HepG2 (cell line): ENCODE measurements at regions not wholly inside any gene's neighbourhood (a gene's known extent, or its start where the extent isn't known, plus 50 kb on each side); places are given as distances from the start of the nearest gene placed in this dataset.

Source experiments
- ATAC-seq: fragments of 200-7000 bp; cut with Tn5 transposase; 3 replicates; pipeline ENCODE4 v1.9.1; 2020; ENCODE audit warnings: mild to moderate bottlenecking, moderate library complexity
- BruUV-seq: library from RNA; stranded (reverse); fragments of 400-500 nt; replicated peaks from 2 replicates; lab custom pipeline; 2021; lab: Mats Ljungman, UMichigan
- CTCF ChIA-PET: fragments of 300-600 bp; formaldehyde crosslinking; extraction: SDS; loops from one replicate; lab custom pipeline; 2021; ENCODE audit warnings: low total read pairs, inconsistent platforms, low intra/inter-chr PET ratio; lab: Yijun Ruan, JAX
- POLR2A ChIA-PET: fragments of 350-600 bp; sonication (Branson Sonifier 250); formaldehyde crosslinking; loops from one replicate; lab custom pipeline; 2020; ENCODE audit warnings: antibody characterized with exemption, inconsistent platforms; lab: Yijun Ruan, JAX
- DNase-seq: peaks from one replicate; pipeline ENCODE4 v3.0.0-alpha.2; 2015; ENCODE audit warnings: low spot score
- FAIRE-seq: peaks from 3 replicates; lab custom pipeline; 2011; peaks lifted over from hg19 to GRCh38; lab: Jason Lieb, UNC
- H2AFZ ChIP-seq: one replicate; pipeline ENCODE4 v1.6.1; 2011; ENCODE audit warnings: low read length, inconsistent platforms
- H3K27ac ChIP-seq: fragments of 300-600 bp; 3 replicates; pipeline ENCODE4 v1.8.0; 2011; ENCODE audit warnings: mixed run types, mild to moderate bottlenecking, mixed read lengths, low read length, inconsistent platforms; ENCODE audit not compliant: insufficient read depth; ENCODE audit errors: extremely low read length
- H3K27me3 ChIP-seq, 2 experiments: fragments of 200-600 bp in 1 of 2; 2 replicates in 1 of 2; 3 replicates in 1 of 2; pipeline versions ENCODE4 v1.6.0 to v1.8.0; 2011; ENCODE audit warnings: low read length in 2 of 2, mild to moderate bottlenecking in 2 of 2, moderate library complexity in 2 of 2, inconsistent platforms in 1 of 2; ENCODE audit not compliant: insufficient read depth in 2 of 2, control insufficient read depth in 1 of 2
- H3K36me3 ChIP-seq, 2 experiments: fragments of 200-600 bp in 1 of 2; replicated peaks in 1 of 2; 2 replicates in 1 of 2; 3 replicates in 1 of 2; pipeline versions ENCODE4 v1.5.1 to v1.8.0; 2011; ENCODE audit warnings: low read length in 2 of 2, inconsistent platforms in 1 of 2; ENCODE audit not compliant: insufficient read depth in 2 of 2, control insufficient read depth in 1 of 2
- H3K4me1 ChIP-seq: 2 replicates; pipeline ENCODE4 v1.5.1; 2012; ENCODE audit warnings: low read length, inconsistent platforms; ENCODE audit not compliant: insufficient read depth
- H3K4me2 ChIP-seq: 2 replicates; pipeline ENCODE4 v1.6.0; 2011; ENCODE audit warnings: low read depth, low read length, inconsistent platforms
- H3K4me3 ChIP-seq, 3 experiments: fragments of 200-600 bp in 1 of 3; sonication (generic), shearing (Covaris generic) in 1 of 3; replicated peaks in 1 of 3; 2 replicates each; pipeline ENCODE4 v1.5.1; 2011 to 2016; ENCODE audit warnings: low read length in 3 of 3, inconsistent platforms in 2 of 3, low read depth in 2 of 3, mild to moderate bottlenecking in 2 of 3, control low read depth in 1 of 3, mixed read lengths in 1 of 3; ENCODE audit not compliant: insufficient read depth in 1 of 3
- H3K79me2 ChIP-seq: one replicate; pipeline ENCODE4 v1.6.1; 2011; ENCODE audit warnings: low read length, inconsistent platforms; ENCODE audit not compliant: insufficient read depth
- H3K9ac ChIP-seq: 2 replicates; pipeline ENCODE4 v1.6.0; 2011; ENCODE audit warnings: mild to moderate bottlenecking, low read depth, low read length, inconsistent platforms; ENCODE audit not compliant: insufficient read depth
- H3K9me3 ChIP-seq: 2 replicates; pipeline ENCODE4 v1.5.1; 2012; ENCODE audit warnings: mild to moderate bottlenecking, low read length
- H4K20me1 ChIP-seq: 2 replicates; pipeline ENCODE4 v1.6.0; 2011; ENCODE audit warnings: inconsistent platforms, mild to moderate bottlenecking, low read length, moderate library complexity; ENCODE audit not compliant: insufficient read depth
- BRF2 ChIP-seq: sonication (generic); formaldehyde crosslinking; IDR thresholded peaks from 2 replicates; pipeline ENCODE4 v1.8.1; 2022; ENCODE audit warnings: mild to moderate bottlenecking, missing genetic modification reagents
- ELK4 ChIP-seq: sonication (generic); formaldehyde crosslinking; IDR thresholded peaks from 2 replicates; pipeline ENCODE4 v1.9.0; 2021; ENCODE audit warnings: missing genetic modification reagents, borderline replicate concordance
- GLI4 ChIP-seq: sonication (generic); formaldehyde crosslinking; IDR thresholded peaks from 2 replicates; pipeline ENCODE4 v1.5.1; 2020; ENCODE audit warnings: missing genetic modification reagents, mild to moderate bottlenecking, moderate library complexity, borderline replicate concordance
- GRHL1 ChIP-seq: sonication (generic); formaldehyde crosslinking; conservative IDR thresholded peaks from 2 replicates; pipeline ENCODE4 v1.8.0; 2022; ENCODE audit warnings: missing genetic modification reagents
- IKZF4 ChIP-seq: sonication (generic); formaldehyde crosslinking; IDR thresholded peaks from 2 replicates; pipeline ENCODE4 v1.5.1; 2020; ENCODE audit warnings: borderline replicate concordance, mild to moderate bottlenecking, low read depth, missing genetic modification reagents; ENCODE audit errors: not compliant biosample characterization
- JUN ChIP-seq: sonication (generic); formaldehyde crosslinking; IDR thresholded peaks from 2 replicates; pipeline ENCODE4 v1.4.0; 2020; ENCODE audit warnings: mild to moderate bottlenecking, missing genetic modification reagents
- KLF11 ChIP-seq: IDR thresholded peaks from 2 replicates; pipeline ENCODE4 v1.6.1; 2016; ENCODE audit warnings: missing compliant biosample characterization
- KLF15 ChIP-seq: sonication (generic); formaldehyde crosslinking; IDR thresholded peaks from 2 replicates; pipeline ENCODE4 v1.8.1; 2023; ENCODE audit warnings: borderline replicate concordance, mild to moderate bottlenecking, inconsistent platforms, missing genetic modification reagents, mixed read lengths
- MLX ChIP-seq: IDR thresholded peaks from 2 replicates; pipeline ENCODE4 v1.6.1; 2016
- NAIF1 ChIP-seq: sonication (generic); formaldehyde crosslinking; IDR thresholded peaks from 2 replicates; pipeline ENCODE4 v1.5.0; 2020; ENCODE audit warnings: mild to moderate bottlenecking, missing genetic modification reagents, borderline replicate concordance
- RFXAP ChIP-seq: sonication (generic); formaldehyde crosslinking; IDR thresholded peaks from 2 replicates; pipeline ENCODE4 v1.4.0; 2020; ENCODE audit warnings: missing genetic modification reagents, borderline replicate concordance
- RNF2 ChIP-seq: fragments of 450-650 bp; conservative IDR thresholded peaks from 2 replicates; pipeline ENCODE4 v1.6.1; 2016; ENCODE audit warnings: low read depth
- TFDP1 ChIP-seq: IDR thresholded peaks from 2 replicates; pipeline ENCODE4 v1.6.1; 2016; ENCODE audit warnings: missing compliant biosample characterization, missing genetic modification reagents, borderline replicate concordance
- ZNF225 ChIP-seq: sonication (generic); formaldehyde crosslinking; IDR thresholded peaks from 2 replicates; pipeline ENCODE4 v1.4.0; 2020; ENCODE audit warnings: mild to moderate bottlenecking, missing genetic modification reagents
- ZNF333 ChIP-seq: sonication (generic); formaldehyde crosslinking; IDR thresholded peaks from 2 replicates; pipeline ENCODE4 v1.4.0; 2020; ENCODE audit warnings: mild to moderate bottlenecking, missing genetic modification reagents, borderline replicate concordance
- ZNF44 ChIP-seq: sonication (generic); formaldehyde crosslinking; IDR thresholded peaks from 2 replicates; pipeline ENCODE4 v1.5.1; 2020; ENCODE audit warnings: mild to moderate bottlenecking, missing genetic modification reagents
- ZUFSP ChIP-seq: sonication (generic); formaldehyde crosslinking; IDR thresholded peaks from 2 replicates; pipeline ENCODE4 v1.9.0; 2021; ENCODE audit warnings: missing genetic modification reagents, mild to moderate bottlenecking, borderline replicate concordance
- WGBS: methylation state at CpG from one replicate; pipeline ENCODE4 v1.1.6; 2017; ENCODE audit warnings: low lambda C conversion rate; 5-methylcytosine and 5-hydroxymethylcytosine counted together
- in situ Hi-C: cut with HindIII; loops from 2 replicates; pipeline ENCODE4 v1.10.0; 2017; ENCODE audit warnings: low pct_unique_long_range_greater_than_20kb; ENCODE audit not compliant: extremely low pct_ligation_motif_present
- intact Hi-C: fragments of 100-400 bp; cut with micrococcal nuclease; formaldehyde crosslinking; loops from one replicate; pipeline ENCODE4 v1.10.0; 2022; ENCODE audit not compliant: unreplicated experiment

- H3K9ac ChIP-seq = no peak overlapping the region
- H3K27me3 ChIP-seq = peaks cover 0 to 6% of the 10 kb centered on the region in 2 experiments; a peak in 1 of 5 replicates
- no TSS peak for BruUV-seq
- ATAC-seq = no peak
- in situ Hi-C loops (no loop called here), intact Hi-C loops (no loop called here)
- no peak for DNase-seq
- ChIA-PET POLR2A (no interaction called here), CTCF (no interaction called here)
- H2AFZ ChIP-seq = no peak overlapping the region
- no peak overlapping the region for H3K27ac ChIP-seq
- H3K4me3 ChIP-seq = no peak overlapping the region
- no peaks in the 10 kb centered on the region for H3K9me3 ChIP-seq
- no peaks in the 10 kb centered on the region for H3K36me3 ChIP-seq
- H3K4me1 ChIP-seq = no peaks in the 10 kb centered on the region
- H4K20me1 ChIP-seq = no peaks in the 10 kb centered on the region
- H3K79me2 ChIP-seq = no peaks in the 10 kb centered on the region
- no peak overlapping the region for H3K4me2 ChIP-seq
- 24% methylated on average over 4 of the region's 4 CpGs for WGBS
- no peak for FAIRE-seq
- no peak for TF ChIP-seq KLF15 (CRISPR knock-in tag)
- TF ChIP-seq ELK4 (CRISPR knock-in tag) = no peak
- no peak for TF ChIP-seq RNF2
- no peak for TF ChIP-seq NAIF1 (CRISPR knock-in tag)
- TF ChIP-seq ZNF44 (CRISPR knock-in tag) = no peak
- no peak for TF ChIP-seq IKZF4 (CRISPR knock-in tag)
- no peak for TF ChIP-seq ZNF333
- TF ChIP-seq GRHL1 (CRISPR knock-in tag) = no peak
- TF ChIP-seq TFDP1 (CRISPR knock-in tag) = no peak
- TF ChIP-seq BRF2 (CRISPR knock-in tag) = no peak
- no peak for TF ChIP-seq ZUFSP
- no peak for TF ChIP-seq JUN (CRISPR knock-in tag)
- no peak for TF ChIP-seq GLI4 (CRISPR knock-in tag)
- TF ChIP-seq RFXAP (CRISPR knock-in tag) = no peak
- TF ChIP-seq ZNF225 = no peak
- no peak for TF ChIP-seq KLF11
- TF ChIP-seq MLX (CRISPR knock-in tag) = no peak
These were observed 89.2 kb upstream of the CXCR4 start for GRCh38 chr2:136207030-136207623.
